GM23248 (cell line): ENCODE measurements at regions not wholly inside any gene's neighbourhood (a gene's known extent, or its start where the extent isn't known, plus 50 kb on each side); places are given as distances from the start of the nearest gene placed in this dataset.

Experiments used
- EZH2 ChIP-seq: fragments of 200-600 bp; sonication (generic); IDR thresholded peaks from 2 replicates; pipeline ENCODE4 v1.6.1; 2018; ENCODE audit warnings: antibody characterized with exemption, mild to moderate bottlenecking; ENCODE audit not compliant: insufficient read depth, poor library complexity, severe bottlenecking
- EZH2phosphoT487 ChIP-seq: fragments of 200-600 bp; sonication (generic); IDR thresholded peaks from 2 replicates; pipeline ENCODE4 v1.6.1; 2018; ENCODE audit warnings: antibody characterized with exemption, moderate library complexity, mild to moderate bottlenecking, low read depth; ENCODE audit not compliant: insufficient read depth

DNA sequence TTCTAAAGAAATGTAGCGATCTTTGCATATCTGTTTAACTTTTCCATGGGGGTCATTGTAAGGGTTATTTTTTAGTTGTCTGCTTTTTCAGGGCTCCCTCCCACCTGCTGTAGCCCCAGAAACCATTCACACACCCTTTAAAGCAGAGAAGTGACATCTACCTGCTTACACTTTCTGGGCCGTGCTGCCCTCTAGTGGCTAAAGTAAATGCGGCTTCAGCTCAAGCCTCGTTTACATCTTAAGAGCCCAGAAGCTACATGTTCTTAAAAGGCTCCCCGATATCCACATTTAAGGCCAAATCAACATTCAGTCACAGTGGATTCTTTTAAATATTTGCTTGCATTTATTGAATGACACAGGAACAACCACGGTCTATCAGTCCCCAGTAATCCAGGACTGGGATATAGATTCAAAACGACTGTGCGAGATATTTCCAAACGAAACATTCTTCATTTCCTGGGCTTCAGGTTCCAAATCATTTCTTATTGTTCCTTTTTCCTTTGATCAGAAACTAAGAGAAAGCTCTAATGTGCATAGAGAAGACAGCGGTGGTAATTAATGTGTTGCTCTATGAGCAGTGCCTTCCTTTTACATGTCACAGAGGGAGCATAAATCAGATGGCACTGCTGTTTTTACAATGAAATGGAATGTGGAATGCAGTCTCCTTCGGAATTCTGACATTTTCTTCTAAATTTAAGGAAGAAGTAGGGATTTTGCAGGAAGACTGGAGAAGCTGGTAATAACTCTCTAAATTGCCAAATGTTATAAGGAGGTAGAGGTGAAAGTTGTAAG, 119.9 kb downstream of the RASGEF1B start:
- TF ChIP-seq EZH2 (no peak), EZH2phosphoT487 (no peak)
